ENCODE measurements at regions not wholly inside any gene's neighbourhood (a gene's known extent, or its start where the extent isn't known, plus 50 kb on each side); places are given as distances from the start of the nearest gene placed in this dataset.

GRCh38 chr1:112794654-112795239 lies 79.6 kb upstream of the PPM1J start (continued):
- no peak for TF ChIP-seq REST (tag by site-specific recombination; IDR thresholded peaks at IDR 0.05)

- ChIA-PET POLR2A (no interaction called here), CTCF (interaction anchor here (0.8 to 1.1 kb wide), 2 partner anchors 16 to 78 kb away, joined by 3 read pairs; no protein-coding TSS in a partner anchor)
- Histone ChIP-seq H3K9me3 (ENCODE audit: control insufficient read depth, insufficient read depth, low read depth, low read length) (no peaks in the 10 kb centered on the region), H3K27ac (ENCODE audit: extremely low read depth, low read depth, low read length) (no peak overlapping the region), H3K4me1 (ENCODE audit: control insufficient read depth, insufficient read depth, low read length) (no peaks in the 10 kb centered on the region), H3K4me3 (ENCODE audit: low read depth, low read length) (no peak overlapping the region), H3K36me3 (ENCODE audit: control insufficient read depth in 2 of 2, insufficient read depth in 1 of 2, low read length in 2 of 2) (no peaks in the 10 kb centered on the region)
- TF ChIP-seq ZNF362 (tag by site-specific recombination; IDR thresholded peaks at IDR 0.05) (no peak), ZNF426 (tag by site-specific recombination; IDR thresholded peaks at IDR 0.05) (no peak), ZNF639 (tag by site-specific recombination; IDR thresholded peaks at IDR 0.05) (no peak), ZNF19 (tag by site-specific recombination; IDR thresholded peaks at IDR 0.05; ENCODE audit: low read depth) (no peak), ZNF214 (tag by site-specific recombination; IDR thresholded peaks at IDR 0.05; ENCODE audit: borderline replicate concordance) (no peak), ZFP41 (tag by site-specific recombination; IDR thresholded peaks at IDR 0.05; ENCODE audit: borderline replicate concordance) (no peak), ZBTB6 (tag by site-specific recombination; IDR thresholded peaks at IDR 0.05) (no peak), ZNF169 (tag by site-specific recombination; IDR thresholded peaks at IDR 0.05) (no peak), ZSCAN16 (tag by site-specific recombination; IDR thresholded peaks at IDR 0.05) (no peak), ZNF560 (tag by site-specific recombination; IDR thresholded peaks at IDR 0.05; ENCODE audit: borderline replicate concordance) (no peak)
Measured at GRCh38 chr1:112793631-112794565, 78.8 kb upstream of the PPM1J start.

- CTCF ChIA-PET, result interaction anchor here (0.5 to 1.7 kb wide), 3 partner anchors 18 to 286 kb away, joined by 4 to 7 read pairs (median 4); no protein-coding TSS in a partner anchor
- H3K4me3 ChIP-seq (ENCODE audit: low read depth, low read length), result no peak overlapping the region
- TF ChIP-seq ZNF19 (tag by site-specific recombination; IDR thresholded peaks at IDR 0.05; ENCODE audit: low read depth) (no peak), ZNF266 (tag by site-specific recombination; IDR thresholded peaks at IDR 0.05; ENCODE audit: low read depth) (no peak), GLI2 (tag by site-specific recombination; IDR thresholded peaks at IDR 0.05; ENCODE audit: borderline replicate concordance, low read depth) (no peak), ZNF600 (tag by site-specific recombination; IDR thresholded peaks at IDR 0.05) (no peak), ZNF16 (tag by site-specific recombination; IDR thresholded peaks at IDR 0.05; ENCODE audit: low read depth) (no peak), ZNF785 (tag by site-specific recombination; IDR thresholded peaks at IDR 0.05) (no peak), ZNF112 (tag by site-specific recombination; IDR thresholded peaks at IDR 0.05) (no peak), ZNF311 (tag by site-specific recombination; IDR thresholded peaks at IDR 0.05; ENCODE audit: borderline replicate concordance) (no peak), PATZ1 (tag by site-specific recombination; IDR thresholded peaks at IDR 0.05) (no peak), ZNF792 (tag by site-specific recombination; IDR thresholded peaks at IDR 0.05) (no peak), ZNF302 (tag by site-specific recombination; IDR thresholded peaks at IDR 0.05; ENCODE audit: low read depth) (no peak), ZNF677 (tag by site-specific recombination; IDR thresholded peaks at IDR 0.05) (no peak)
Measured at GRCh38 chr1:112791723-112792104, 76.6 kb upstream of the PPM1J start.

More at GRCh38 chr1:112791723-112792104, 76.6 kb upstream of the PPM1J start:
- Histone ChIP-seq H3K27ac (ENCODE audit: extremely low read depth, low read depth, low read length) (no peak overlapping the region), H3K4me1 (ENCODE audit: control insufficient read depth, insufficient read depth, low read length) (no peaks in the 10 kb centered on the region), H3K36me3 (ENCODE audit: control insufficient read depth in 2 of 2, insufficient read depth in 1 of 2, low read length in 2 of 2) (no peaks in the 10 kb centered on the region), H3K9me3 (ENCODE audit: control insufficient read depth, insufficient read depth, low read depth, low read length) (no peaks in the 10 kb centered on the region)
- POLR2A ChIA-PET, result no interaction called here

All from HEK293 (cell line).